GM23338 (cell line): ENCODE measurements at regions not wholly inside any gene's neighbourhood (a gene's known extent, or its start where the extent isn't known, plus 50 kb on each side); places are given as distances from the start of the nearest gene placed in this dataset.

Experiments
- ATAC-seq: fragments of 200-7000 bp; cut with Tn5 transposase; 3 replicates; pipeline ENCODE4 v1.9.1; 2020
- DNase-seq: peaks from one replicate; pipeline ENCODE4 v3.0.0-alpha.2; 2015; ENCODE audit warnings: low spot score
- H2AFZ ChIP-seq: fragments of 200-600 bp; sonication (generic); 2 replicates; pipeline ENCODE4 v1.8.0; 2016; ENCODE audit warnings: antibody characterized with exemption, mild to moderate bottlenecking, moderate library complexity
- H3F3A ChIP-seq: fragments of 200-600 bp; sonication (generic); replicated peaks from 2 replicates; pipeline ENCODE4 v1.8.0; 2017; ENCODE audit warnings: antibody characterized with exemption, mixed run types, low read depth
- H3K27ac ChIP-seq: fragments of 200-600 bp; sonication (generic); 2 replicates; pipeline ENCODE4 v1.6.1; 2016; ENCODE audit warnings: low read depth
- H3K27me3 ChIP-seq: fragments of 200-600 bp; sonication (generic); 2 replicates; pipeline ENCODE4 v1.8.0; 2016; ENCODE audit warnings: mild to moderate bottlenecking, mixed run types, moderate library complexity; ENCODE audit not compliant: insufficient read depth
- H3K36me3 ChIP-seq: fragments of 200-600 bp; sonication (generic); 2 replicates; pipeline ENCODE4 v1.8.0; 2016; ENCODE audit warnings: mild to moderate bottlenecking; ENCODE audit not compliant: insufficient read depth
- H3K4me1 ChIP-seq: fragments of 200-600 bp; sonication (generic); 2 replicates; pipeline ENCODE4 v1.8.0; 2016; ENCODE audit warnings: mild to moderate bottlenecking, moderate library complexity; ENCODE audit not compliant: insufficient read depth
- H3K4me2 ChIP-seq: fragments of 200-600 bp; sonication (generic); 2 replicates; pipeline ENCODE4 v1.7.1; 2017; ENCODE audit warnings: mixed run types
- H3K4me3 ChIP-seq: fragments of 200-600 bp; sonication (generic); 2 replicates; pipeline ENCODE4 v1.6.1; 2016; ENCODE audit warnings: mixed run types
- H3K79me2 ChIP-seq: fragments of 200-600 bp; sonication (generic); replicated peaks from 2 replicates; pipeline ENCODE4 v1.8.0; 2017; ENCODE audit warnings: mild to moderate bottlenecking; ENCODE audit not compliant: insufficient read depth
- H3K9me2 ChIP-seq: fragments of 200-600 bp; sonication (generic); 2 replicates; pipeline ENCODE4 v1.8.0; 2017; ENCODE audit not compliant: insufficient read depth
- H4K20me1 ChIP-seq: fragments of 200-600 bp; sonication (generic); replicated peaks from 2 replicates; pipeline ENCODE4 v1.8.0; 2017; ENCODE audit warnings: mild to moderate bottlenecking; ENCODE audit not compliant: insufficient read depth
- H3K27ac Mint-ChIP-seq: 2 replicates; pipeline ENCODE4 v1.8.0; 2020; ENCODE audit warnings: inconsistent platforms, mild to moderate bottlenecking, moderate library complexity, mixed read lengths
- H3K27me3 Mint-ChIP-seq: 3 replicates; pipeline ENCODE4 v1.8.0; 2022; ENCODE audit warnings: low read depth, mild to moderate bottlenecking, moderate library complexity, mixed read lengths, inconsistent platforms; ENCODE audit not compliant: insufficient read depth, poor library complexity
- H3K36me3 Mint-ChIP-seq: 3 replicates; pipeline ENCODE4 v1.8.0; 2021; ENCODE audit warnings: low read depth, mild to moderate bottlenecking, inconsistent platforms, moderate library complexity, mixed read lengths
- H3K4me1 Mint-ChIP-seq: 3 replicates; pipeline ENCODE4 v1.8.0; 2020; ENCODE audit warnings: mild to moderate bottlenecking, inconsistent platforms, mixed read lengths
- H3K4me3 Mint-ChIP-seq: 3 replicates; pipeline ENCODE4 v1.8.0; 2021; ENCODE audit warnings: moderate library complexity, mild to moderate bottlenecking, inconsistent platforms, mixed read lengths
- H3K9me3 Mint-ChIP-seq: 3 replicates; pipeline ENCODE4 v1.8.0; 2020; ENCODE audit warnings: moderate library complexity, mild to moderate bottlenecking, inconsistent platforms, mixed read lengths
- JUNB ChIP-seq: IDR thresholded peaks from one replicate; pipeline ENCODE4 v1.6.1; 2016; ENCODE audit warnings: antibody characterized with exemption; ENCODE audit not compliant: unreplicated experiment
- TF ChIP-seq, protein P1 (sequence below): fragments of 250-450 bp; sonication (Bioruptor Pico); IDR thresholded peaks from 2 replicates; pipeline ENCODE4 v1.5.0; 2020; ENCODE audit warnings: mild to moderate bottlenecking, moderate library complexity
- TF ChIP-seq, protein P2 (sequence below), 2 experiments: fragments of 200-600 bp in 1 of 2; sonication (generic) in 1 of 2; conservative IDR thresholded peaks; 2 replicates each; pipeline versions ENCODE4 v1.5.1 to v1.6.1; 2016 to 2017; ENCODE audit warnings: antibody characterized with exemption in 2 of 2, low read depth in 2 of 2, mild to moderate bottlenecking in 2 of 2, moderate library complexity in 1 of 2
- TF ChIP-seq, protein P3 (sequence below): IDR thresholded peaks from 2 replicates; pipeline ENCODE4 v1.6.1; 2016; ENCODE audit warnings: antibody characterized with exemption
- TF ChIP-seq, protein P4 (sequence below): IDR thresholded peaks from one replicate; pipeline ENCODE4 v1.6.1; 2018; ENCODE audit warnings: antibody characterized with exemption; ENCODE audit not compliant: unreplicated experiment

DNA sequence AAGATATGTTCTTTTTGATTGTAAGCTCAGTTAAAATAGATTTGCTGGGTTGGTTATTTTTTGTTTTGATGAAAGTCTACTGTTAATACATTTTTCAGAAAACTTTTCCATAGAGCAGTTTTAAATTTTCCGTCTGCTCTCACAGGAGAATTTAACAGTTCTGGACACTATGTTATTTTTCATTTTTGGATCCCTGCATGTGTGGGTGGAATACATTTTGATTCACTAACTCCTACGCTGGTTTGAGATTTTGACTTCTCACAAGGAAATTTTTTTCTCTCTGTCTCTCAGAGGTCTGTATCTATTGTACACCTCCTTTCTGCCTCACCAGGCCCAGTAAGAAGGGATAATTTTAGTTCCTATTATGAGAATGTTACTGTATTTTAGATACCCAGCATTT is 502.4 kb downstream of the CDH10 start (continued):
- TF ChIP-seq, protein P1, sequence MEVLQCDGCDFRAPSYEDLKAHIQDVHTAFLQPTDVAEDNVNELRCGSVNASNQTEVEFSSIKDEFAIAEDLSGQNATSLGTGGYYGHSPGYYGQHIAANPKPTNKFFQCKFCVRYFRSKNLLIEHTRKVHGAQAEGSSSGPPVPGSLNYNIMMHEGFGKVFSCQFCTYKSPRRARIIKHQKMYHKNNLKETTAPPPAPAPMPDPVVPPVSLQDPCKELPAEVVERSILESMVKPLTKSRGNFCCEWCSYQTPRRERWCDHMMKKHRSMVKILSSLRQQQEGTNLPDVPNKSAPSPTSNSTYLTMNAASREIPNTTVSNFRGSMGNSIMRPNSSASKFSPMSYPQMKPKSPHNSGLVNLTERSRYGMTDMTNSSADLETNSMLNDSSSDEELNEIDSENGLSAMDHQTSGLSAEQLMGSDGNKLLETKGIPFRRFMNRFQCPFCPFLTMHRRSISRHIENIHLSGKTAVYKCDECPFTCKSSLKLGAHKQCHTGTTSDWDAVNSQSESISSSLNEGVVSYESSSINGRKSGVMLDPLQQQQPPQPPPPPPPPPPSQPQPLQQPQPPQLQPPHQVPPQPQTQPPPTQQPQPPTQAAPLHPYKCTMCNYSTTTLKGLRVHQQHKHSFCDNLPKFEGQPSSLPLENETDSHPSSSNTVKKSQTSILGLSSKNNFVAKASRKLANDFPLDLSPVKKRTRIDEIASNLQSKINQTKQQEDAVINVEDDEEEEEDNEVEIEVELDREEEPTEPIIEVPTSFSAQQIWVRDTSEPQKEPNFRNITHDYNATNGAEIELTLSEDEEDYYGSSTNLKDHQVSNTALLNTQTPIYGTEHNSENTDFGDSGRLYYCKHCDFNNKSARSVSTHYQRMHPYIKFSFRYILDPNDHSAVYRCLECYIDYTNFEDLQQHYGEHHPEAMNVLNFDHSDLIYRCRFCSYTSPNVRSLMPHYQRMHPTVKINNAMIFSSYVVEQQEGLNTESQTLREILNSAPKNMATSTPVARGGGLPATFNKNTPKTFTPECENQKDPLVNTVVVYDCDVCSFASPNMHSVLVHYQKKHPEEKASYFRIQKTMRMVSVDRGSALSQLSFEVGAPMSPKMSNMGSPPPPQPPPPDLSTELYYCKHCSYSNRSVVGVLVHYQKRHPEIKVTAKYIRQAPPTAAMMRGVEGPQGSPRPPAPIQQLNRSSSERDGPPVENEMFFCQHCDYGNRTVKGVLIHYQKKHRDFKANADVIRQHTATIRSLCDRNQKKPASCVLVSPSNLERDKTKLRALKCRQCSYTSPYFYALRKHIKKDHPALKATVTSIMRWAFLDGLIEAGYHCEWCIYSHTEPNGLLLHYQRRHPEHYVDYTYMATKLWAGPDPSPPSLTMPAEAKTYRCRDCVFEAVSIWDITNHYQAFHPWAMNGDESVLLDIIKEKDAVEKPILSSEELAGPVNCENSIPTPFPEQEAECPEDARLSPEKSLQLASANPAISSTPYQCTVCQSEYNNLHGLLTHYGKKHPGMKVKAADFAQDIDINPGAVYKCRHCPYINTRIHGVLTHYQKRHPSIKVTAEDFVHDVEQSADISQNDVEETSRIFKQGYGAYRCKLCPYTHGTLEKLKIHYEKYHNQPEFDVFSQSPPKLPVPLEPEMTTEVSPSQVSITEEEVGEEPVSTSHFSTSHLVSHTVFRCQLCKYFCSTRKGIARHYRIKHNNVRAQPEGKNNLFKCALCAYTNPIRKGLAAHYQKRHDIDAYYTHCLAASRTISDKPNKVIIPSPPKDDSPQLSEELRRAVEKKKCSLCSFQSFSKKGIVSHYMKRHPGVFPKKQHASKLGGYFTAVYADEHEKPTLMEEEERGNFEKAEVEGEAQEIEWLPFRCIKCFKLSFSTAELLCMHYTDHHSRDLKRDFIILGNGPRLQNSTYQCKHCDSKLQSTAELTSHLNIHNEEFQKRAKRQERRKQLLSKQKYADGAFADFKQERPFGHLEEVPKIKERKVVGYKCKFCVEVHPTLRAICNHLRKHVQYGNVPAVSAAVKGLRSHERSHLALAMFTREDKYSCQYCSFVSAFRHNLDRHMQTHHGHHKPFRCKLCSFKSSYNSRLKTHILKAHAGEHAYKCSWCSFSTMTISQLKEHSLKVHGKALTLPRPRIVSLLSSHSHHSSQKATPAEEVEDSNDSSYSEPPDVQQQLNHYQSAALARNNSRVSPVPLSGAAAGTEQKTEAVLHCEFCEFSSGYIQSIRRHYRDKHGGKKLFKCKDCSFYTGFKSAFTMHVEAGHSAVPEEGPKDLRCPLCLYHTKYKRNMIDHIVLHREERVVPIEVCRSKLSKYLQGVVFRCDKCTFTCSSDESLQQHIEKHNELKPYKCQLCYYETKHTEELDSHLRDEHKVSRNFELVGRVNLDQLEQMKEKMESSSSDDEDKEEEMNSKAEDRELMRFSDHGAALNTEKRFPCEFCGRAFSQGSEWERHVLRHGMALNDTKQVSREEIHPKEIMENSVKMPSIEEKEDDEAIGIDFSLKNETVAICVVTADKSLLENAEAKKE (CRISPR knock-in tag) = no peak
- TF ChIP-seq, protein P2, sequence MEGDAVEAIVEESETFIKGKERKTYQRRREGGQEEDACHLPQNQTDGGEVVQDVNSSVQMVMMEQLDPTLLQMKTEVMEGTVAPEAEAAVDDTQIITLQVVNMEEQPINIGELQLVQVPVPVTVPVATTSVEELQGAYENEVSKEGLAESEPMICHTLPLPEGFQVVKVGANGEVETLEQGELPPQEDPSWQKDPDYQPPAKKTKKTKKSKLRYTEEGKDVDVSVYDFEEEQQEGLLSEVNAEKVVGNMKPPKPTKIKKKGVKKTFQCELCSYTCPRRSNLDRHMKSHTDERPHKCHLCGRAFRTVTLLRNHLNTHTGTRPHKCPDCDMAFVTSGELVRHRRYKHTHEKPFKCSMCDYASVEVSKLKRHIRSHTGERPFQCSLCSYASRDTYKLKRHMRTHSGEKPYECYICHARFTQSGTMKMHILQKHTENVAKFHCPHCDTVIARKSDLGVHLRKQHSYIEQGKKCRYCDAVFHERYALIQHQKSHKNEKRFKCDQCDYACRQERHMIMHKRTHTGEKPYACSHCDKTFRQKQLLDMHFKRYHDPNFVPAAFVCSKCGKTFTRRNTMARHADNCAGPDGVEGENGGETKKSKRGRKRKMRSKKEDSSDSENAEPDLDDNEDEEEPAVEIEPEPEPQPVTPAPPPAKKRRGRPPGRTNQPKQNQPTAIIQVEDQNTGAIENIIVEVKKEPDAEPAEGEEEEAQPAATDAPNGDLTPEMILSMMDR (conservative IDR thresholded peaks at IDR 0.05; ENCODE audit: low read depth in 2 of 2) = no peak
- TF ChIP-seq, protein P3, sequence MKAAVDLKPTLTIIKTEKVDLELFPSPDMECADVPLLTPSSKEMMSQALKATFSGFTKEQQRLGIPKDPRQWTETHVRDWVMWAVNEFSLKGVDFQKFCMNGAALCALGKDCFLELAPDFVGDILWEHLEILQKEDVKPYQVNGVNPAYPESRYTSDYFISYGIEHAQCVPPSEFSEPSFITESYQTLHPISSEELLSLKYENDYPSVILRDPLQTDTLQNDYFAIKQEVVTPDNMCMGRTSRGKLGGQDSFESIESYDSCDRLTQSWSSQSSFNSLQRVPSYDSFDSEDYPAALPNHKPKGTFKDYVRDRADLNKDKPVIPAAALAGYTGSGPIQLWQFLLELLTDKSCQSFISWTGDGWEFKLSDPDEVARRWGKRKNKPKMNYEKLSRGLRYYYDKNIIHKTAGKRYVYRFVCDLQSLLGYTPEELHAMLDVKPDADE = no peak

DNA sequence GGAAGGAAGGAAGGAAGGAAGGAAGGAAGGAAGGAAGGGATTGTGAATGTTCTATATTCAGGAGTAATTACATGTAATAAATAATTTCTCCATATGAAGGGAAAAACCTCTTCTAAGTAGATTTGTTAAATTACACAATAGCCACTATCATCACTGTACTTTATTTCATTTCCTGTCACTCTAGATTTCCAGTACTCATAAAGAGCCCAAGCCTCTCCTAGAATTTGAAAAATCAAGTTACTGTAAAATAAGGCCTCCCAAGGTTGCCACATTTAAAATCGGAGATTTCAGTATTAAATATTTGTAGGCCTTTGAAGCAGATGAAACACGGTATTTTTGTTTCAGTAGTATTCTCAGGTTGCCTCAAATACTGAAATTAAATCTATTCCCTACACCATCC is 499.0 kb downstream of the CDH10 start:
- Histone ChIP-seq H3K27me3 (no peaks in the 10 kb centered on the region), H3K36me3 (no peaks in the 10 kb centered on the region), H3K9me2 (no peaks in the 10 kb centered on the region), H4K20me1 (no peaks in the 10 kb centered on the region), H3K79me2 (no peaks in the 10 kb centered on the region), H3K4me2 (no peak overlapping the region), H3F3A (no peaks in the 10 kb centered on the region), H3K4me1 (no peaks in the 10 kb centered on the region), H3K27ac (no peak overlapping the region), H2AFZ (no peak overlapping the region), H3K4me3 (no peak overlapping the region)
- TF ChIP-seq, protein P4, sequence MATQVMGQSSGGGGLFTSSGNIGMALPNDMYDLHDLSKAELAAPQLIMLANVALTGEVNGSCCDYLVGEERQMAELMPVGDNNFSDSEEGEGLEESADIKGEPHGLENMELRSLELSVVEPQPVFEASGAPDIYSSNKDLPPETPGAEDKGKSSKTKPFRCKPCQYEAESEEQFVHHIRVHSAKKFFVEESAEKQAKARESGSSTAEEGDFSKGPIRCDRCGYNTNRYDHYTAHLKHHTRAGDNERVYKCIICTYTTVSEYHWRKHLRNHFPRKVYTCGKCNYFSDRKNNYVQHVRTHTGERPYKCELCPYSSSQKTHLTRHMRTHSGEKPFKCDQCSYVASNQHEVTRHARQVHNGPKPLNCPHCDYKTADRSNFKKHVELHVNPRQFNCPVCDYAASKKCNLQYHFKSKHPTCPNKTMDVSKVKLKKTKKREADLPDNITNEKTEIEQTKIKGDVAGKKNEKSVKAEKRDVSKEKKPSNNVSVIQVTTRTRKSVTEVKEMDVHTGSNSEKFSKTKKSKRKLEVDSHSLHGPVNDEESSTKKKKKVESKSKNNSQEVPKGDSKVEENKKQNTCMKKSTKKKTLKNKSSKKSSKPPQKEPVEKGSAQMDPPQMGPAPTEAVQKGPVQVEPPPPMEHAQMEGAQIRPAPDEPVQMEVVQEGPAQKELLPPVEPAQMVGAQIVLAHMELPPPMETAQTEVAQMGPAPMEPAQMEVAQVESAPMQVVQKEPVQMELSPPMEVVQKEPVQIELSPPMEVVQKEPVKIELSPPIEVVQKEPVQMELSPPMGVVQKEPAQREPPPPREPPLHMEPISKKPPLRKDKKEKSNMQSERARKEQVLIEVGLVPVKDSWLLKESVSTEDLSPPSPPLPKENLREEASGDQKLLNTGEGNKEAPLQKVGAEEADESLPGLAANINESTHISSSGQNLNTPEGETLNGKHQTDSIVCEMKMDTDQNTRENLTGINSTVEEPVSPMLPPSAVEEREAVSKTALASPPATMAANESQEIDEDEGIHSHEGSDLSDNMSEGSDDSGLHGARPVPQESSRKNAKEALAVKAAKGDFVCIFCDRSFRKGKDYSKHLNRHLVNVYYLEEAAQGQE = no peak
- TF ChIP-seq JUNB = no peak
- H3K4me1 Mint-ChIP-seq = no peaks in the 10 kb centered on the region
- H3K36me3 Mint-ChIP-seq = no peaks in the 10 kb centered on the region
- H3K27me3 Mint-ChIP-seq = no peaks in the 10 kb centered on the region
- no peaks in the 10 kb centered on the region for H3K9me3 Mint-ChIP-seq
- no peak overlapping the region for H3K4me3 Mint-ChIP-seq
- ATAC-seq (no peak), DNase-seq (no peak)
- no peak overlapping the region for H3K27ac Mint-ChIP-seq
